Prostate gland (tissue), 2 donors: ENCODE measurements at regions not wholly inside any gene's neighbourhood (a gene's known extent, or its start where the extent isn't known, plus 50 kb on each side); places are given as distances from the start of the nearest gene placed in this dataset.

Experiments used
- POLR2A ChIP-seq: fragments of 450-650 bp; IDR thresholded peaks from one replicate; pipeline ENCODE4 v1.6.1; 2016; ENCODE audit warnings: antibody characterized with exemption, mild to moderate bottlenecking
- POLR2AphosphoS5 ChIP-seq: sonication (generic); formaldehyde crosslinking; IDR thresholded peaks from one replicate; pipeline ENCODE4 v1.6.1; 2017; ENCODE audit warnings: antibody characterized with exemption
- TF ChIP-seq, protein P1 (sequence below), 4 experiments: fragments of 200-600 bp in 2 of 4; fragments of 450-650 bp in 2 of 4; sonication (generic) in 2 of 4; IDR thresholded peaks; 1 replicate in 3 of 4; 2 replicates in 1 of 4; pipeline ENCODE4 v1.5.1; 2016 to 2019; ENCODE audit warnings: antibody characterized with exemption in 4 of 4, mild to moderate bottlenecking in 2 of 4, moderate library complexity in 2 of 4

DNA sequence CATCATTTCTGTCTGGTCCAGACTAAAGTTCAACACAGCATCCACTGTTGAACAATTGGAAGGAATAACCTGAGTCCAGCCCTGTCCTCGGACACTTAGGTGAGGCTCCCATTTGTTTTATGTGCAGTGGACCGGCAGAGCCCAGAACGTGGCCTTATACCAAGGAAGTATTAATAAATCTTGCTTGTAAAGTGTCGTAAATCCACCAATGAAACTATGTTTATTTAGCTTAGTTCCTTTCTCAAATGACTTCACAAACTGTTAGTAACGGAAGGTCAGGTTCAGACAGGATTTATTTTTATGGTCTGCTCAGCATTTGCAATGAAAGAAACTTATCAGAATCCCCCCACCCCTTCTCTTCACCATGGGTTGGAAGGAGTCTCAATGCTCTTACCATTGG lies 149.5 kb downstream of the PCSK1 start:
- TF ChIP-seq, protein P1, sequence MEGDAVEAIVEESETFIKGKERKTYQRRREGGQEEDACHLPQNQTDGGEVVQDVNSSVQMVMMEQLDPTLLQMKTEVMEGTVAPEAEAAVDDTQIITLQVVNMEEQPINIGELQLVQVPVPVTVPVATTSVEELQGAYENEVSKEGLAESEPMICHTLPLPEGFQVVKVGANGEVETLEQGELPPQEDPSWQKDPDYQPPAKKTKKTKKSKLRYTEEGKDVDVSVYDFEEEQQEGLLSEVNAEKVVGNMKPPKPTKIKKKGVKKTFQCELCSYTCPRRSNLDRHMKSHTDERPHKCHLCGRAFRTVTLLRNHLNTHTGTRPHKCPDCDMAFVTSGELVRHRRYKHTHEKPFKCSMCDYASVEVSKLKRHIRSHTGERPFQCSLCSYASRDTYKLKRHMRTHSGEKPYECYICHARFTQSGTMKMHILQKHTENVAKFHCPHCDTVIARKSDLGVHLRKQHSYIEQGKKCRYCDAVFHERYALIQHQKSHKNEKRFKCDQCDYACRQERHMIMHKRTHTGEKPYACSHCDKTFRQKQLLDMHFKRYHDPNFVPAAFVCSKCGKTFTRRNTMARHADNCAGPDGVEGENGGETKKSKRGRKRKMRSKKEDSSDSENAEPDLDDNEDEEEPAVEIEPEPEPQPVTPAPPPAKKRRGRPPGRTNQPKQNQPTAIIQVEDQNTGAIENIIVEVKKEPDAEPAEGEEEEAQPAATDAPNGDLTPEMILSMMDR (IDR thresholded peaks at IDR 0.05) = no peak
- TF ChIP-seq POLR2AphosphoS5 (peak; percentile 70), POLR2A (no peak)
